ENCODE measurements at regions not wholly inside any gene's neighbourhood (a gene's known extent, or its start where the extent isn't known, plus 50 kb on each side); places are given as distances from the start of the nearest gene placed in this dataset.

GRCh38 chrX:79268788-79269187 is 98.3 kb downstream of the ITM2A start:
- Histone ChIP-seq H3K79me2 (ENCODE audit: insufficient read depth, low read depth, low read length) (no peaks in the 10 kb centered on the region), H3K4me1 (ENCODE audit: insufficient read depth, low read length, poor library complexity, severe bottlenecking) (peaks cover 15% of the 10 kb centered on the region), H2AFZ (ENCODE audit: low read length) (no peak overlapping the region), H3K27ac (ENCODE audit: low read depth, low read length, poor library complexity, severe bottlenecking) (no peak overlapping the region), H3K4me3 (ENCODE audit: low read depth, low read length, poor library complexity, severe bottlenecking) (no peak overlapping the region), H3K36me3 (ENCODE audit: insufficient read depth, low read length) (no peaks in the 10 kb centered on the region), H3K9me2 (ENCODE audit: insufficient read depth, low read length) (no peaks in the 10 kb centered on the region), H3K9me3 (ENCODE audit: low read length) (no peaks in the 10 kb centered on the region), H3K4me2 (ENCODE audit: low read length) (no peak overlapping the region), H4K20me1 (ENCODE audit: insufficient read depth, low read length) (no peaks in the 10 kb centered on the region)
- no peak for DNase-seq (ENCODE audit: low spot score)
- ChIA-PET CTCF (ENCODE audit: unreplicated experiment) (no interaction called here), POLR2A (interaction anchor here (1.4 kb wide), 1 partner anchor 188 kb away, joined by 3 read pairs; no protein-coding TSS in a partner anchor)
- intact Hi-C loops (cut with micrococcal nuclease; ENCODE audit: unreplicated experiment), result no loop called here
- TF ChIP-seq CTCF (conservative IDR thresholded peaks at IDR 0.05; ENCODE audit: low read length) (no peak), EZH2phosphoT487 (IDR thresholded peaks at IDR 0.05; ENCODE audit: borderline replicate concordance, low read depth, low read length) (no peak)
- BruUV-seq (replicated peaks), result no TSS peak

GRCh38 chrX:79266702-79267101 is 100.4 kb downstream of the ITM2A start:
- Histone ChIP-seq H3K36me3 (ENCODE audit: insufficient read depth, low read length) (no peaks in the 10 kb centered on the region), H3K9me3 (ENCODE audit: low read length) (no peaks in the 10 kb centered on the region), H3K4me1 (ENCODE audit: insufficient read depth, low read length, poor library complexity, severe bottlenecking) (peaks cover 15% of the 10 kb centered on the region), H3K27ac (ENCODE audit: low read depth, low read length, poor library complexity, severe bottlenecking) (no peak overlapping the region), H3K4me2 (ENCODE audit: low read length) (no peak overlapping the region), H4K20me1 (ENCODE audit: insufficient read depth, low read length) (no peaks in the 10 kb centered on the region), H3K9me2 (ENCODE audit: insufficient read depth, low read length) (no peaks in the 10 kb centered on the region), H3K4me3 (ENCODE audit: low read depth, low read length, poor library complexity, severe bottlenecking) (no peak overlapping the region), H2AFZ (ENCODE audit: low read length) (no peak overlapping the region), H3K79me2 (ENCODE audit: insufficient read depth, low read depth, low read length) (no peaks in the 10 kb centered on the region)
- TF ChIP-seq CTCF (conservative IDR thresholded peaks at IDR 0.05; ENCODE audit: low read length) (no peak), EZH2phosphoT487 (IDR thresholded peaks at IDR 0.05; ENCODE audit: borderline replicate concordance, low read depth, low read length) (no peak)
- no TSS peak for BruUV-seq (replicated peaks)
- ChIA-PET CTCF (ENCODE audit: unreplicated experiment) (no interaction called here), POLR2A (interaction anchor here (1.6 kb wide), 1 partner anchor 121 kb away, joined by 11 read pairs; no protein-coding TSS in a partner anchor)
- DNase-seq (ENCODE audit: low spot score), result no peak
- intact Hi-C loops (cut with micrococcal nuclease; ENCODE audit: unreplicated experiment), result no loop called here

- Histone ChIP-seq H3K9me3 (ENCODE audit: low read length) (no peaks in the 10 kb centered on the region), H2AFZ (ENCODE audit: low read length) (no peak overlapping the region), H3K27ac (ENCODE audit: low read depth, low read length, poor library complexity, severe bottlenecking) (no peak overlapping the region), H3K9me2 (ENCODE audit: insufficient read depth, low read length) (no peaks in the 10 kb centered on the region), H3K4me2 (ENCODE audit: low read length) (no peak overlapping the region), H3K4me1 (ENCODE audit: insufficient read depth, low read length, poor library complexity, severe bottlenecking) (peaks cover 20% of the 10 kb centered on the region), H3K79me2 (ENCODE audit: insufficient read depth, low read depth, low read length) (no peaks in the 10 kb centered on the region), H4K20me1 (ENCODE audit: insufficient read depth, low read length) (no peaks in the 10 kb centered on the region), H3K4me3 (ENCODE audit: low read depth, low read length, poor library complexity, severe bottlenecking) (no peak overlapping the region), H3K36me3 (ENCODE audit: insufficient read depth, low read length) (no peaks in the 10 kb centered on the region)
- no TSS peak for BruUV-seq (replicated peaks)
- TF ChIP-seq CTCF (conservative IDR thresholded peaks at IDR 0.05; ENCODE audit: low read length), result no peak
- no peak for TF ChIP-seq EZH2phosphoT487 (IDR thresholded peaks at IDR 0.05; ENCODE audit: borderline replicate concordance, low read depth, low read length)
- no peak for DNase-seq (ENCODE audit: low spot score)
- POLR2A ChIA-PET, result interaction anchor here (1.5 kb wide), 1 partner anchor 125 kb away, joined by 4 read pairs; no protein-coding TSS in a partner anchor
- CTCF ChIA-PET (ENCODE audit: unreplicated experiment), result no interaction called here
- intact Hi-C loops (cut with micrococcal nuclease; ENCODE audit: unreplicated experiment), result no loop called here
Measured at GRCh38 chrX:79263550-79263949, 103.6 kb downstream of the ITM2A start.
